ENCODE measurements at regions not wholly inside any gene's neighbourhood (a gene's known extent, or its start where the extent isn't known, plus 50 kb on each side); places are given as distances from the start of the nearest gene placed in this dataset.
A peak's percentile ranks its signal among the peaks of the same experiment; 100 is the strongest.

GRCh38 chr12:83320350-83320749, 633.6 kb downstream of the TMTC2 start:
- no peaks in the 10 kb centered on the region for H3K36me3 Mint-ChIP-seq (ENCODE audit: insufficient read depth, unreplicated experiment)
- H3K4me3 Mint-ChIP-seq (ENCODE audit: unreplicated experiment), result no peak overlapping the region
- TF ChIP-seq CTCF (IDR thresholded peaks at IDR 0.05; ENCODE audit: unreplicated experiment), result no peak
- ChIA-PET POLR2A (interaction anchor here (0.6 kb wide), 1 partner anchor 1437 kb away, joined by 4 read pairs; no protein-coding TSS in a partner anchor), CTCF (interaction anchor here (0.6 to 0.7 kb wide), 2 partner anchors 284 to 1180 kb away, joined by 6 to 8 read pairs; no protein-coding TSS in a partner anchor)
- peaks cover 9% of the 10 kb centered on the region for H3K9me3 Mint-ChIP-seq (ENCODE audit: unreplicated experiment)
- intact Hi-C loops (cut with micrococcal nuclease), result no loop called here
- H3K4me1 Mint-ChIP-seq (ENCODE audit: insufficient read depth, unreplicated experiment), result peaks cover 9% of the 10 kb centered on the region
- no peak for DNase-seq (ENCODE audit: unreplicated experiment)
- H3K27ac Mint-ChIP-seq (ENCODE audit: low read depth, unreplicated experiment), result no peak overlapping the region
- H3K27me3 Mint-ChIP-seq (ENCODE audit: insufficient read depth, unreplicated experiment), result no peaks in the 10 kb centered on the region
- no TSS peak for BruUV-seq (replicated peaks)

GRCh38 chr12:83318386-83319098, 631.8 kb downstream of the TMTC2 start:
- CTCF ChIA-PET, result interaction anchor here (0.6 to 0.9 kb wide), 2 partner anchors 13 to 191 kb away, joined by 3 read pairs; no protein-coding TSS in a partner anchor
- Mint-ChIP-seq H3K9me3 (ENCODE audit: unreplicated experiment) (peaks cover 9% of the 10 kb centered on the region), H3K27me3 (ENCODE audit: insufficient read depth, unreplicated experiment) (no peaks in the 10 kb centered on the region), H3K36me3 (ENCODE audit: insufficient read depth, unreplicated experiment) (no peaks in the 10 kb centered on the region), H3K4me1 (ENCODE audit: insufficient read depth, unreplicated experiment) (peaks cover 6% of the 10 kb centered on the region), H3K4me3 (ENCODE audit: unreplicated experiment) (no peak overlapping the region), H3K27ac (ENCODE audit: low read depth, unreplicated experiment) (no peak overlapping the region)
- DNase-seq (ENCODE audit: unreplicated experiment), result peak; percentile 7
- POLR2A ChIA-PET, result no interaction called here
- intact Hi-C loops (cut with micrococcal nuclease), result no loop called here
- TF ChIP-seq CTCF (IDR thresholded peaks at IDR 0.05; ENCODE audit: unreplicated experiment), result no peak
- BruUV-seq (replicated peaks), result no TSS peak

GRCh38 chr12:83317595-83317994, 630.9 kb downstream of the TMTC2 start:
- DNase-seq (ENCODE audit: unreplicated experiment), result no peak
- Mint-ChIP-seq H3K4me1 (ENCODE audit: insufficient read depth, unreplicated experiment) (peaks cover 4% of the 10 kb centered on the region), H3K36me3 (ENCODE audit: insufficient read depth, unreplicated experiment) (no peaks in the 10 kb centered on the region), H3K27me3 (ENCODE audit: insufficient read depth, unreplicated experiment) (no peaks in the 10 kb centered on the region), H3K9me3 (ENCODE audit: unreplicated experiment) (peaks cover 9% of the 10 kb centered on the region), H3K4me3 (ENCODE audit: unreplicated experiment) (no peak overlapping the region), H3K27ac (ENCODE audit: low read depth, unreplicated experiment) (no peak overlapping the region)
- intact Hi-C loops (cut with micrococcal nuclease), result no loop called here
- no peak for TF ChIP-seq CTCF (IDR thresholded peaks at IDR 0.05; ENCODE audit: unreplicated experiment)
- POLR2A ChIA-PET, result no interaction called here
- no TSS peak for BruUV-seq (replicated peaks)
- CTCF ChIA-PET, result interaction anchor here (0.6 kb wide), 2 partner anchors 29 to 190 kb away, joined by 3 read pairs; no protein-coding TSS in a partner anchor

- Mint-ChIP-seq H3K36me3 (ENCODE audit: insufficient read depth, unreplicated experiment) (no peaks in the 10 kb centered on the region), H3K9me3 (ENCODE audit: unreplicated experiment) (no peaks in the 10 kb centered on the region), H3K4me1 (ENCODE audit: insufficient read depth, unreplicated experiment) (no peaks in the 10 kb centered on the region), H3K27ac (ENCODE audit: low read depth, unreplicated experiment) (no peak overlapping the region), H3K27me3 (ENCODE audit: insufficient read depth, unreplicated experiment) (no peaks in the 10 kb centered on the region), H3K4me3 (ENCODE audit: unreplicated experiment) (no peak overlapping the region)
- ChIA-PET CTCF (interaction anchor here (3.1 kb wide), 1 partner anchor 9 kb away, joined by 10 read pairs; no protein-coding TSS in a partner anchor), POLR2A (no interaction called here)
- no peak for DNase-seq (ENCODE audit: unreplicated experiment)
- BruUV-seq (replicated peaks), result no TSS peak
- intact Hi-C loops (cut with micrococcal nuclease), result no loop called here
- no peak for TF ChIP-seq CTCF (IDR thresholded peaks at IDR 0.05; ENCODE audit: unreplicated experiment)
Measured at GRCh38 chr12:83313827-83314226, 627.1 kb downstream of the TMTC2 start.

Measured in MCF 10A (cell line).